H1 (cell line): ENCODE measurements at regions not wholly inside any gene's neighbourhood (a gene's known extent, or its start where the extent isn't known, plus 50 kb on each side); places are given as distances from the start of the nearest gene placed in this dataset.

Experiments used
- KDM1A ChIP-seq: fragments of 200-600, 300-600 bp; sonication (generic); IDR thresholded peaks from 2 replicates; pipeline ENCODE4 v1.7.1; 2016; ENCODE audit warnings: mild to moderate bottlenecking, low read length, borderline replicate concordance

DNA sequence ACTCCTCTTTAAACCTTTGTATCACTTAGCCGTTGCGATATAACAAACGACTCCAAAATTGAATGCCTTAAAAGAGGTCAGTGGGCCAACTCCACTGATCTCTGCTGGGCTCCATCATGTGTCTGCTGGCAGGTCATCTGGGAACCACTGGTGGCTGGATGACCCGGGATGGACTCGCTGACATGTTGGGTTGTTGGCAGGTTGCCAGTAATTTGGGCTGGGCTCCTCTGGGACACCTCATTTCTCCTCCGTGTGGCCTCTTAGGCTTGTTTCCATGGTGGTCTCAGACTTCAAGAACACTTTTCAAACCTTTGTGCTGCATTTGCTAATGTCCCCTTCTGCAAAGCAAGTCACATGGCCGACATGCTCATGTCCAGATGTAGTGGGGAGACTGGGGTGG lies 139.3 kb upstream of the POU3F1 start (continued):
- TF ChIP-seq KDM1A, result no peak
- TF ChIP-seq, all 59 proteins: peak for 0
